VCaP (cell line): ENCODE measurements at regions not wholly inside any gene's neighbourhood (a gene's known extent, or its start where the extent isn't known, plus 50 kb on each side); places are given as distances from the start of the nearest gene placed in this dataset.

Experiments
- H3K27ac ChIP-seq: fragments of 450-650 bp; 2 replicates; pipeline ENCODE4 v1.5.1; 2017
- TF ChIP-seq, protein P1 (sequence below): fragments of 450-650 bp; conservative IDR thresholded peaks from 2 replicates; pipeline ENCODE4 v1.5.1; 2017; ENCODE audit warnings: mild to moderate bottlenecking, moderate library complexity

DNA sequence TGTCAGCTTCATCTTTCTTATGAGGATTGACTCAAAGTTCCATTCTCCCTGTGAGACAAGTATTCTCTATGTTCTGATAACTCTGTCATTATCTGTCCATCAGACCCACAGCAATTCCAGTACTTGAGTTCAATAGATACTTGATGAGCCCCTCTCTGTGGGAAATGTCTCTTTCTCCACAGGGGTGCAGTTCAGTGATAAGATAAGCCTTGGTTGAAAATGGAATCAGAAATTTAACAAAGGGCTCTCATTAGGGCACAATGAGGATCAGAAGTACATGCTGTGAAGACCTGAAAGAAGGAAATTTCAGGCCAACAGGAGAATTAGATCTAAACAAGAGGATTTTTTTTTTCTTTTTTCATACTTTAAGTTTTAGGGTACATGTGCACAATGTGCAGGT is 737.3 kb downstream of the MTRR start:
- TF ChIP-seq, protein P1, sequence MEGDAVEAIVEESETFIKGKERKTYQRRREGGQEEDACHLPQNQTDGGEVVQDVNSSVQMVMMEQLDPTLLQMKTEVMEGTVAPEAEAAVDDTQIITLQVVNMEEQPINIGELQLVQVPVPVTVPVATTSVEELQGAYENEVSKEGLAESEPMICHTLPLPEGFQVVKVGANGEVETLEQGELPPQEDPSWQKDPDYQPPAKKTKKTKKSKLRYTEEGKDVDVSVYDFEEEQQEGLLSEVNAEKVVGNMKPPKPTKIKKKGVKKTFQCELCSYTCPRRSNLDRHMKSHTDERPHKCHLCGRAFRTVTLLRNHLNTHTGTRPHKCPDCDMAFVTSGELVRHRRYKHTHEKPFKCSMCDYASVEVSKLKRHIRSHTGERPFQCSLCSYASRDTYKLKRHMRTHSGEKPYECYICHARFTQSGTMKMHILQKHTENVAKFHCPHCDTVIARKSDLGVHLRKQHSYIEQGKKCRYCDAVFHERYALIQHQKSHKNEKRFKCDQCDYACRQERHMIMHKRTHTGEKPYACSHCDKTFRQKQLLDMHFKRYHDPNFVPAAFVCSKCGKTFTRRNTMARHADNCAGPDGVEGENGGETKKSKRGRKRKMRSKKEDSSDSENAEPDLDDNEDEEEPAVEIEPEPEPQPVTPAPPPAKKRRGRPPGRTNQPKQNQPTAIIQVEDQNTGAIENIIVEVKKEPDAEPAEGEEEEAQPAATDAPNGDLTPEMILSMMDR = no peak
- no peak overlapping the region for H3K27ac ChIP-seq

DNA sequence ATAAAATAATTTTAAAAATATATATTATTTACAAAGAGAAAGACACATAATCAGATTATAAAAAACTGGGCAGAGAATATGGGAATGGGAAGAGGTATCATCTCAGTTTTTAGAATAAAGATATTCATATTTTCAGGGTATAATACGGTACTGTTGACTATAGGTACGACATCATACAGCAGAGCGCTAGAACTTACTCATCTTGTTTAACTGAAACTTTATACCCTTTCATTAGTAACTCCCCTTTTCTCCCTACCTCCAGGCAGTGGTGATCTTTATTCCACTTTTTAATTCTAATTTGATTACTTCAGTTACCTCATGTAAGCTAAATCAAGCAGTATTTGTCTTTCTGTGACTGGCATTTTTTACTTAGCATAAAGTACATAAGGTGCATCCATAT is 742.1 kb downstream of the MTRR start:
- no peak overlapping the region for H3K27ac ChIP-seq
- TF ChIP-seq, protein P1 = no peak

DNA sequence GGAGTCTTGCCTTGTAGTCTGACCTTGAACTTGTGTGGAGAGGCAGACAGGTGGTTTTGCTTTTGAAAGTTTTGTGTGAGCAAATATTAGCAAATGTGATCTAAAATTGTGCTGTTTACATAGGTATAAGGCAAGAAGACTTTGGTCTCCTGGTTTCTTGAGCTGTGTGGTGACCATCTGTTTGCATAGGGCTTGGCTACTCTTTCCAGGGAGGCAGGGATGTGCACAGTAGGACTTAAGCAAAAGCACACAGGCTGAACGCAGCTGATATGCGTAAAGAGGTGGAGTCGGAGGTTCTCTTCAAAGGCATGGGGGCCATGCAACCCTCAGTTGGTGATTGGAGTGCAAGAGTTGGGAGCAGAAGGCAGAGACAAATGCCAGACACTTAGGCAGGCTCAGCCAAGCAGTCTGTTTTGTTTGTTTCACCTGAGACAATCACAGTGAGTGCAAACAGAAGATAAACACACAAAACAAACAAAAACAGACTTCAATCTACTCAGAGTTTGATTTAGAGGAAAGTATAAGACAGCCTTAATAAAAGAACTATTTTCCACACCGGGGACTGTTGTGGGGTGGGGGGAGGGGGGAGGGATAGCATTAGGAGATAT is 744.2 kb downstream of the MTRR start:
- TF ChIP-seq, protein P1 = no peak
- H3K27ac ChIP-seq = no peak overlapping the region

DNA sequence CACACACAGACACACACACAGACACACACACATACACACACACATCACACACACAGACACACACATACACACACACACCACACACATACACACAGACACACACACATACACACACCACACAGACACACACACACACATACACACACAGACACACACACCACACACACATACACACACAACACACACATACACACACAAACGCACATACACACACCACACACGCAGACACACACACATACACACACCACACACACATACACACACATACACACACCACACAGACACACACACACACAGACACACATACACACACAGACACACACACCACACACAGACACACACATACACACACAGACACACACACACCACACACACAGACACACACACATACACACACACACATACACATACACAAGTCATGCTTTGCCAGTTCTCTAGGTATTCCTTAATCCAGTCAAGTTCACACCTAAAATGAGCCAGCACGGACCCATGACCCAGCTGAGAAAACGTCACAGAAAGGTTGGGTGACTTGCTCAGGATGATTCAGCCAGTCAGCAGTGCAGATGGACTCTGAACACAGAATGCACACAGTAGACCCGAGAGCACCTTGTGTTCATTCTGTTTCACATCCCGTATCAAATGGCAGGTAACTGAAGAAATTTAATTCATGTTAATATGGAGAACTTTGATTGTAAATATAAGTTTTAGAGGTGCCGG is 746.4 kb downstream of the MTRR start:
- TF ChIP-seq, protein P1 = no peak
- no peak overlapping the region for H3K27ac ChIP-seq

DNA sequence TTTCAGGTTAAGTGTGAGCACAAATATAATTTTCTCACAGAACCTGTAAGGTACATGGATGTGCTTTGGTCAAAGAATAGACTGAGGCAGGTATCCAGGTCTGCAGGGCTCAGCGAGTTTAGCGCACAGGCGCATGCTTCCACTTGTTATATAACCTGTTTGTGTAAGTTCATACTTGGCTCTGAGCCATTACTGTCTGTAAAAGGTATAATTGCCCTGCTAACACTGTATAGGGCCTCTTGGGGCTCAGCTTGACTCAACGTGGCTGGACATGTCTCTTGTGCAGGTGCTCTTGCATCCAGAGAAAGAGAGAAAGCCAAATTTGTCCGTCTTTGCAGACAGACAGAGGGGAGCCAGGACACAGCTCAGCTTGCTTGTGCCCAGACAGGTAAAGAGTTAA is 759.6 kb downstream of the MTRR start:
- H3K27ac ChIP-seq = no peak overlapping the region
- TF ChIP-seq, protein P1 = no peak

DNA sequence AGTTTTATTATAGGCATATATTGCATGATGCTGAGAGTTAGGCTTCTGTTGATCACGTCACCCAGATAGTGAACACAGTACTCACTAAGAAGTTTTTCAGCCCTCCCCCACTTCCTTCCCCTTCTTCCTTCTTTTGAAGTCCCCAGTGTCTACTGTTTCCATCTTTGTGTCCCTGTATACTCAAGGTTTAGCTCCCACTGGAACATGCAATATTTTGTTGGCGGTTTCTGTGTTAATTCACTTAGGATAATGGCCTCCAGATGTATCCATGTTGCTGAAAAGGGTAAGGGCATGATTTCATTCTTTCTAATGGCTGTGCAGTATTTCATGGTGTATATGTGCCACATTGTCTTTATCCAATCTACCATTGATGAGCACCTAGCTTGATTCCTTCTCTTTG is 764.3 kb downstream of the MTRR start:
- H3K27ac ChIP-seq = no peak overlapping the region
- TF ChIP-seq, protein P1 = no peak

DNA sequence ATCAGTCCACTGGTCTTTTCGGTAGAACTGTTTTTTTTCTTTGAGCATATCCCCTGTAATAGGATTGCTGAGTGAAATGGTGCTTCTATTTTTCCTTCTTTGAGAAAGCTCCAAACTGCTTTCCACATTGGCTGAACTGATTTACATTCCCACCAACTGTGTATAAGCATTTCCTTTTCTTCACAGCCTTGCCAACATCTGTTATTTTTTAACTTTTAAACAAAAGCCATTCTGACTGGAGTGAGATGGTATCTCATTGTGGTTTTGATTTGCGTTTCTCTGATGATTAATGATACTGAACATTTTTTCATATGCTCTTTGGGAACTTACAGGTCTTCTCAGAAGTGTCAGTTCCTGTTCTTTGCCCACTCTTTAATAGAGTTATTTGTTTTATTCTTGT is 764.7 kb downstream of the MTRR start:
- no peak overlapping the region for H3K27ac ChIP-seq
- TF ChIP-seq, protein P1 = no peak
